Ectodermal cell (in vitro differentiated cells): ENCODE measurements at regions not wholly inside any gene's neighbourhood (a gene's known extent, or its start where the extent isn't known, plus 50 kb on each side); places are given as distances from the start of the nearest gene placed in this dataset.

ENCODE experiments used
- H3K27ac ChIP-seq: 2 replicates; pipeline ENCODE4 v1.7.0; 2013; ENCODE audit warnings: mild to moderate bottlenecking, low read depth, low read length; ENCODE audit not compliant: insufficient read depth, poor library complexity, severe bottlenecking
- H3K27me3 ChIP-seq: 2 replicates; pipeline ENCODE4 v1.7.0; 2013; ENCODE audit warnings: mild to moderate bottlenecking, low read length; ENCODE audit not compliant: insufficient read depth, control insufficient read depth, poor library complexity, severe bottlenecking
- H3K36me3 ChIP-seq: one replicate; pipeline ENCODE4 v1.7.0; 2013; ENCODE audit warnings: low read length; ENCODE audit not compliant: control insufficient read depth, insufficient read depth
- H3K4me1 ChIP-seq: one replicate; pipeline ENCODE4 v1.7.0; 2013; ENCODE audit warnings: low read length; ENCODE audit not compliant: control insufficient read depth, insufficient read depth
- H3K4me3 ChIP-seq: 2 replicates; pipeline ENCODE4 v1.7.0; 2013; ENCODE audit warnings: low read depth, low read length, control low read depth; ENCODE audit not compliant: insufficient read depth
- H3K9me3 ChIP-seq: 2 replicates; pipeline ENCODE4 v1.7.0; 2013; ENCODE audit warnings: mild to moderate bottlenecking, low read length, moderate library complexity; ENCODE audit not compliant: control insufficient read depth
- WGBS, 2 experiments: methylation state at CpG; one replicate each; pipeline ENCODE4 v1.1.7; 2013; ENCODE audit warnings: missing lambda C conversion rate in 2 of 2; 5-methylcytosine and 5-hydroxymethylcytosine counted together

- no peak overlapping the region for H3K4me3 ChIP-seq
- no peaks in the 10 kb centered on the region for H3K4me1 ChIP-seq
- no peak overlapping the region for H3K27ac ChIP-seq
- no peaks in the 10 kb centered on the region for H3K36me3 ChIP-seq
- 94% methylated on average over 9 of the region's 9 CpGs for WGBS, 2 experiments
- H3K9me3 ChIP-seq = no peaks in the 10 kb centered on the region
- no peaks in the 10 kb centered on the region for H3K27me3 ChIP-seq
Observed at GRCh38 chr2:6043238-6043637, 351.1 kb downstream of the SOX11 start.

DNA sequence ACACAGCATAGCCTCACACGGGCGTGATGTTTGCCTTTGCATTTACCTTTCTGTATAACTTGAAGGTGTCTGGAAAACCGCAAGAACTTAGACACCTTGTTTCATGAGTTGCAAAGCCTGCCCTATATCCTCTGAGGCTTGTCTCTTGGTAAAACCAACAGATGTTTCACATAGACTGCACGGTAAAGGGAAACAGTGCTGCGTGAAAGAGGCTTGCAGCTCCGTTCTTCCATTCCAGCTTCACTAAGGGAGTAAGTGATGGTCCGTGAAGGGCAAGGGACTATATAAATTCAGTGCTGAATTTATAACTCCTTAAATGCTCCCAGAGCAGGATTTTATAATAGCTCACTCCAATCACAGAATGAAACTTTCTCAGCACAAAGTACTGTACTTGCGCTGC is 360.5 kb downstream of the SOX11 start:
- Histone ChIP-seq H3K9me3 (no peaks in the 10 kb centered on the region), H3K4me3 (no peak overlapping the region), H3K27ac (no peak overlapping the region), H3K27me3 (no peaks in the 10 kb centered on the region), H3K4me1 (peaks cover 3% of the 10 kb centered on the region), H3K36me3 (no peaks in the 10 kb centered on the region)
- WGBS, 2 experiments = 90 to 95% methylated on average over 7 to 8 of the region's 8 CpGs

GRCh38 chr2:6053743-6054142 is 361.6 kb downstream of the SOX11 start:
- H3K27me3 ChIP-seq = no peaks in the 10 kb centered on the region
- WGBS, 2 experiments = 52% methylated on average over 4 of the region's 5 CpGs
- no peak overlapping the region for H3K4me3 ChIP-seq

GRCh38 chr2:6054161-6054671 is 362.0 kb downstream of the SOX11 start:
- Histone ChIP-seq H3K9me3 (no peaks in the 10 kb centered on the region), H3K27ac (no peak overlapping the region), H3K27me3 (no peaks in the 10 kb centered on the region), H3K4me1 (peaks cover 3% of the 10 kb centered on the region), H3K4me3 (no peak overlapping the region), H3K36me3 (no peaks in the 10 kb centered on the region)
- WGBS, 2 experiments = 32 to 42% methylated on average over 7 of the region's 7 CpGs

More at GRCh38 chr2:6053743-6054142, 361.6 kb downstream of the SOX11 start:
- H3K9me3 ChIP-seq = no peaks in the 10 kb centered on the region
- H3K4me1 ChIP-seq = peaks cover 3% of the 10 kb centered on the region
- H3K36me3 ChIP-seq = no peaks in the 10 kb centered on the region
- H3K27ac ChIP-seq = no peak overlapping the region

DNA sequence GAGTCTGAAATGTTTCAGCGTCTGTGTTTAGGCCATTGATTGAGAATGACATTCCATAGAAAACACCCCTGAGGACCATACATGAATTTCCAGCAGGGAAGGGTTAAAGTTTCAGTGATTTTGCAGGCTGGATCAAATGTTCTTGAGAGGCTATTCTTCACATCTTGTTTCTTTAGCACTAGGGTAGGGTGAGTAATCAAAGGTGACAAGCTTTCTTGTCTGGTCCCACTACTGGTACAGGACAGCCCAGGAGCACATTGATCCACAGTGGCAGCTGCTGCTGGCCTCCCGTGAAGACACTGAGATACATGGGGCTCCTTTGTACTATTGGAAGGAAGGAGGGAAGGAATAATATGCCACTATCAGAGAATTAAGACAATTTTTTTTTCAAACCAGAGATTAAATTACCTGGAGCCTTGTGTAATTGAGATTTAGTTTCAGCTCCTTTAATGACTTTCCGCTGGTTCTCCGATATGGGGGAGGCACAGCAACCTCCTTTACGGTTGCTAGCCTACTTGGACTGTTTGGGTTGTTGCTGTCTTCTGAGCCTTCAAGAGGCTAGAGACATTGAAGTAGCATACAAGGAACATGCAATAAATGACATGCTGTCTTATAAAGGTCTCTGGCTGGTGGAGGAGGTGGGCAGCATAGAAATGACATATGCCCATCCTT is 368.9 kb downstream of the SOX11 start:
- no peaks in the 10 kb centered on the region for H3K27me3 ChIP-seq
- no peak overlapping the region for H3K27ac ChIP-seq
- H3K4me3 ChIP-seq = no peak overlapping the region
- 88 to 94% methylated on average over 5 of the region's 5 CpGs for WGBS, 2 experiments
- H3K4me1 ChIP-seq = peaks cover 5% of the 10 kb centered on the region
- no peaks in the 10 kb centered on the region for H3K9me3 ChIP-seq
- H3K36me3 ChIP-seq = no peaks in the 10 kb centered on the region

GRCh38 chr2:6064757-6065156 is 372.6 kb downstream of the SOX11 start:
- no peak overlapping the region for H3K4me3 ChIP-seq
- H3K36me3 ChIP-seq = no peaks in the 10 kb centered on the region
- WGBS, 2 experiments = 96 to 97% methylated on average over 2 of the region's 2 CpGs
- no peaks in the 10 kb centered on the region for H3K27me3 ChIP-seq
- no peak overlapping the region for H3K27ac ChIP-seq
- peaks cover 16% of the 10 kb centered on the region for H3K4me1 ChIP-seq
- H3K9me3 ChIP-seq = no peaks in the 10 kb centered on the region

DNA sequence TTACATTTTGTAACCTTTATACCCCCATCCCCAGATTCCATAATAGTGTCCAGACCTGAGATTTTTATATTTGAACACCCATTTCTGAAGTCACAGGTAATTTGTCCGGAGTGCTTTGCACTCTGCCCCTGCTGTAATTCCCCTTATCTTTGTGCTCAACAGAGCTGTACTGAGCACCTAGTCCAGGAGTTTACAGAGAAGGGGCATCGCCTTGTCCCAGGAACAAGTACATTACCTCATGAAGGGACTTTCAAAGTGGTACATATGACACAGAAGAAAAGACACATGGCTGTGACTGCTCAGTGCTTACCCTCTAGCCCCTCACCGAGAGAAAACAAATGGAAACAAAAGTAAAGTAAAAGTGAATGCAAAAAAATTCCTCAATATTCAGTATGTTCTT is 373.5 kb downstream of the SOX11 start:
- WGBS, 2 experiments = 92 to 97% methylated on average over 3 of the region's 3 CpGs
- no peaks in the 10 kb centered on the region for H3K9me3 ChIP-seq
- peaks cover 21% of the 10 kb centered on the region for H3K4me1 ChIP-seq
- H3K27me3 ChIP-seq = no peaks in the 10 kb centered on the region
- no peaks in the 10 kb centered on the region for H3K36me3 ChIP-seq
- no peak overlapping the region for H3K27ac ChIP-seq
- no peak overlapping the region for H3K4me3 ChIP-seq

DNA sequence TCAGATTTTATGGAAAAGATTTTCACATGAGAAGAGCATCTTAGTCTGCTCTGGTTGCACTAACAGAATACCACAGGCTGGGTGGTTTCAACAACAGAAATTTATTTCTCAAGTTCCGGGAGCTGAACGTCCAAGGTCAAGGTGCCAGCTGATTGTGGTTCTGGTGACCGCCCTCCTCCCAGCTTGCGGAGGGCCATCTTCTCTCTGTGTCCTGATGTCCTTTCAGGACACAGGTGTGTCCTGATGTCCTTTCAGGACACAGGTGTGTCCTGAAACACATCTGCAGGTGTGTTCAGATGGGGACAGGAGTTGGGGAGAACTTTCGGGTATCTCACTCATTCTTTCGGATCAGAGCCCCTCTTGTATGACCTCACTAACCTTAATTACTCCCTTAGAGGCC is 374.9 kb downstream of the SOX11 start:
- H3K36me3 ChIP-seq = no peaks in the 10 kb centered on the region
- H3K27ac ChIP-seq = no peak overlapping the region
- H3K9me3 ChIP-seq = no peaks in the 10 kb centered on the region
- WGBS, 2 experiments = 77 to 80% methylated on average over 5 to 6 of the region's 6 CpGs
- H3K4me3 ChIP-seq = no peak overlapping the region
- no peaks in the 10 kb centered on the region for H3K27me3 ChIP-seq
- peaks cover 26% of the 10 kb centered on the region for H3K4me1 ChIP-seq

DNA sequence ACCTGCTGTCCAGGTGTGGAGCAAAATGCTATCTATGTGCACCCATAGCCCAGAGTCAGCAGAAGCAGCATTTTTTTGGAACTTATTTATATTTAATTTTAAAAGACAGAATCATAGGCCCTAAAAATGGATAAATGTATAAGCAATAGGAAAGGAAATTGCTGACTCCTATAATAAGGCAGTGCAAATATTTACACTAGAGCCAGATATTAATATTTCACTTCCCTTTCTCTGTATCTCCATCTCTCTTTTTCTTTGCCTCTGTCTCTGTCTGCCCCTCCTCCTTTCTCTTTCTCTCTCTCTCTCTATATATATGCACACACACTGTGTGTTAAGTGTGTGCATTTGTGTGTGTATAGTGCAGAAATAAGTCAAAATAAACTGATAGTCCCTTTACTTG is 375.6 kb downstream of the SOX11 start:
- H3K4me3 ChIP-seq = no peak overlapping the region

GRCh38 chr2:6068429-6068828 is 376.2 kb downstream of the SOX11 start:
- H3K4me3 ChIP-seq = no peak overlapping the region
- H3K4me1 ChIP-seq = peaks cover 39% of the 10 kb centered on the region
- no peaks in the 10 kb centered on the region for H3K36me3 ChIP-seq
- H3K9me3 ChIP-seq = no peaks in the 10 kb centered on the region
- no peaks in the 10 kb centered on the region for H3K27me3 ChIP-seq
- H3K27ac ChIP-seq = no peak overlapping the region
- 84 to 86% methylated on average over 6 of the region's 6 CpGs for WGBS, 2 experiments

More for the DNA sequence above, 375.6 kb downstream of the SOX11 start:
- Histone ChIP-seq H3K27me3 (no peaks in the 10 kb centered on the region), H3K27ac (no peak overlapping the region), H3K9me3 (no peaks in the 10 kb centered on the region), H3K36me3 (no peaks in the 10 kb centered on the region), H3K4me1 (peaks cover 33% of the 10 kb centered on the region)
